MM.1S (cell line): ENCODE measurements at regions not wholly inside any gene's neighbourhood (a gene's known extent, or its start where the extent isn't known, plus 50 kb on each side); places are given as distances from the start of the nearest gene placed in this dataset.
"Not testable (repeated sequence)": the region's sequence is repeated elsewhere in the genome, so short reads cannot be mapped to it uniquely, and the experiment has no call there.

Experiments used
- DNase-seq: peaks from one replicate; pipeline ENCODE4 v3.0.0-alpha.2; 2015
- H2AFZ ChIP-seq: fragments of 300-600 bp; sonication (generic); 2 replicates; pipeline ENCODE4 v1.6.0; 2016; ENCODE audit warnings: antibody characterized with exemption, low read length
- H3F3A ChIP-seq: fragments of 300-600 bp; sonication (generic); 2 replicates; pipeline ENCODE4 v1.6.1; 2016; ENCODE audit warnings: mild to moderate bottlenecking, antibody characterized with exemption, low read length, moderate library complexity, mixed read lengths; ENCODE audit not compliant: insufficient read depth
- H3K27ac ChIP-seq: fragments of 300-600 bp; sonication (generic); 2 replicates; pipeline ENCODE4 v1.5.1; 2016; ENCODE audit warnings: mild to moderate bottlenecking, low read length
- H3K27me3 ChIP-seq: fragments of 300-600 bp; sonication (generic); replicated peaks from 2 replicates; pipeline ENCODE4 v1.6.0; 2016; ENCODE audit warnings: low read length; ENCODE audit not compliant: insufficient read depth
- H3K36me3 ChIP-seq: fragments of 300-600 bp; sonication (generic); replicated peaks from 2 replicates; pipeline ENCODE4 v1.6.1; 2016; ENCODE audit warnings: mild to moderate bottlenecking, low read length, mixed read lengths; ENCODE audit not compliant: insufficient read depth
- H3K4me1 ChIP-seq: fragments of 300-600 bp; sonication (generic); 2 replicates; pipeline ENCODE4 v1.6.1; 2016; ENCODE audit warnings: low read length, mixed read lengths
- H3K4me2 ChIP-seq: fragments of 300-600 bp; sonication (generic); 2 replicates; pipeline ENCODE4 v1.6.0; 2016; ENCODE audit warnings: low read depth, low read length
- H3K4me3 ChIP-seq: fragments of 300-600 bp; sonication (generic); 2 replicates; pipeline ENCODE4 v1.5.1; 2016; ENCODE audit warnings: low read length, mixed read lengths
- H3K79me2 ChIP-seq: fragments of 300-600 bp; sonication (generic); 2 replicates; pipeline ENCODE4 v1.6.1; 2016; ENCODE audit warnings: mixed run types, low read length, mixed read lengths
- H3K9ac ChIP-seq: fragments of 300-600 bp; sonication (generic); 2 replicates; pipeline ENCODE4 v1.6.1; 2016; ENCODE audit warnings: low read length, mixed read lengths
- H3K9me2 ChIP-seq: fragments of 300-600 bp; sonication (generic); replicated peaks from 2 replicates; pipeline ENCODE4 v1.6.1; 2016; ENCODE audit warnings: mild to moderate bottlenecking, low read length, mixed read lengths; ENCODE audit not compliant: insufficient read depth
- H3K9me3 ChIP-seq: fragments of 300-600 bp; sonication (generic); replicated peaks from 2 replicates; pipeline ENCODE4 v1.6.1; 2016; ENCODE audit warnings: mild to moderate bottlenecking, low read length, mixed read lengths; ENCODE audit not compliant: insufficient read depth
- H4K20me1 ChIP-seq: fragments of 300-600 bp; sonication (generic); 2 replicates; pipeline ENCODE4 v1.6.1; 2016; ENCODE audit warnings: mild to moderate bottlenecking, low read length, moderate library complexity, mixed read lengths; ENCODE audit not compliant: insufficient read depth
- CTCF ChIP-seq: fragments of 300-600 bp; sonication (generic); IDR thresholded peaks from 2 replicates; pipeline ENCODE4 v1.5.1; 2016; ENCODE audit warnings: antibody characterized with exemption, low read length, mixed read lengths
- EZH2 ChIP-seq: fragments of 300-600 bp; sonication (generic); optimal IDR thresholded peaks from 2 replicates; pipeline ENCODE3; 2017; ENCODE audit warnings: low read depth, mild to moderate bottlenecking, antibody characterized with exemption, low read length, mixed read lengths
- EZH2phosphoT487 ChIP-seq: fragments of 300-600 bp; sonication (generic); IDR thresholded peaks from 2 replicates; pipeline ENCODE4 v1.6.1; 2018; ENCODE audit warnings: antibody characterized with exemption, low read length

- H3K36me3 ChIP-seq = no peaks in the 10 kb centered on the region
- no peak overlapping the region for H3K27ac ChIP-seq
- no peaks in the 10 kb centered on the region for H3F3A ChIP-seq
- H3K9me3 ChIP-seq = no peaks in the 10 kb centered on the region
- H3K4me3 ChIP-seq = no peak overlapping the region
- no peaks in the 10 kb centered on the region for H3K27me3 ChIP-seq
- H3K9ac ChIP-seq = no peak overlapping the region
- H3K79me2 ChIP-seq = no peaks in the 10 kb centered on the region
- no peak overlapping the region for H3K4me2 ChIP-seq
- TF ChIP-seq CTCF (no peak), EZH2 (no peak), EZH2phosphoT487 (no peak)
- no peak overlapping the region for H2AFZ ChIP-seq
- H4K20me1 ChIP-seq = no peaks in the 10 kb centered on the region
- DNase-seq = no peak
- H3K9me2 ChIP-seq = no peaks in the 10 kb centered on the region
- H3K4me1 ChIP-seq = no peaks in the 10 kb centered on the region
Observed at GRCh38 chr1:199836430-199836829, 191.1 kb upstream of the NR5A2 start.

GRCh38 chr1:199837321-199837720, 190.2 kb upstream of the NR5A2 start:
- no peak for DNase-seq
- no peaks in the 10 kb centered on the region for H4K20me1 ChIP-seq
- H3K4me3 ChIP-seq = no peak overlapping the region
- no peaks in the 10 kb centered on the region for H3K9me3 ChIP-seq
- H3K36me3 ChIP-seq = no peaks in the 10 kb centered on the region
- H2AFZ ChIP-seq = no peak overlapping the region
- H3K4me2 ChIP-seq = no peak overlapping the region
- no peaks in the 10 kb centered on the region for H3K79me2 ChIP-seq
- no peak for TF ChIP-seq CTCF
- TF ChIP-seq EZH2phosphoT487 = no peak
- TF ChIP-seq EZH2 = no peak
- H3K4me1 ChIP-seq = no peaks in the 10 kb centered on the region
- no peaks in the 10 kb centered on the region for H3K9me2 ChIP-seq
- H3K27ac ChIP-seq = no peak overlapping the region
- H3K9ac ChIP-seq = no peak overlapping the region
- H3K27me3 ChIP-seq = no peaks in the 10 kb centered on the region
- no peaks in the 10 kb centered on the region for H3F3A ChIP-seq

- not testable (repeated sequence) for H4K20me1 ChIP-seq, H3K9me2 ChIP-seq, H3K27me3 ChIP-seq, H2AFZ ChIP-seq, H3K4me2 ChIP-seq, H3K79me2 ChIP-seq, H3K4me3 ChIP-seq, DNase-seq, H3K27ac ChIP-seq, H3K36me3 ChIP-seq, H3F3A ChIP-seq, H3K9ac ChIP-seq, H3K9me3 ChIP-seq, H3K4me1 ChIP-seq
Observed at GRCh38 chr1:199839608-199840007, 187.9 kb upstream of the NR5A2 start.

DNA sequence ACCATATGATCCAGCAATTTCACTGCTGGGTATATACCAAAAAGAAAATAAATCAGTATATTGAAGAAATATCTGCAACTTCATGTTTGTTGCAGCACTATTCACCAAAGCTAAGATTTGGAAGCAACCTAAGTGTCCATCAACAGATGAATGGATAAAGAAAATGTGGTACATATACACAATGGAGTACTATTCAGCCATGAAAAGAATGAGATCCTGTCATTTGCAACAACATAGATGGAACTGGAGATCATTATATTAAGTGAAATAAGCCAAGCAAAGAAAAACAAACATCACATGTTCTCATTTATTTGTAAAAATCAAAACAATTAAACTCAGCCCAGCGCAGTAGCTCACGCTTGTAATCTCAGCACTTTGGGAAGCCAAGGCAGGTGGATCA, 184.4 kb upstream of the NR5A2 start:
- H3K9me3 ChIP-seq, H3K9me2 ChIP-seq, H2AFZ ChIP-seq, H3K4me1 ChIP-seq, DNase-seq, H3K4me3 ChIP-seq, H3K79me2 ChIP-seq, H4K20me1 ChIP-seq, H3K9ac ChIP-seq, H3K36me3 ChIP-seq, H3K4me2 ChIP-seq, H3K27me3 ChIP-seq, H3F3A ChIP-seq, H3K27ac ChIP-seq: not testable (repeated sequence)
